Omental fat pad (tissue), 3 donors: ENCODE measurements at regions not wholly inside any gene's neighbourhood (a gene's known extent, or its start where the extent isn't known, plus 50 kb on each side); places are given as distances from the start of the nearest gene placed in this dataset.

Experiments used
- ATAC-seq: fragments of 150-250 bp; one replicate; pipeline ENCODE4 v1.9.1; 2016; ENCODE audit warnings: mild to moderate bottlenecking, moderate library complexity; ENCODE audit not compliant: low FRiP score
- DNase-seq: peaks from one replicate; pipeline ENCODE4 v3.0.0-alpha.2; 2019; ENCODE audit warnings: low spot score
- CTCF ChIP-seq, 3 donors: fragments of 450-650 bp; IDR thresholded peaks; one replicate each; pipeline ENCODE4 v1.5.1; 2016 to 2017; ENCODE audit warnings: antibody characterized with exemption in 3 of 3, mild to moderate bottlenecking in 3 of 3, moderate library complexity in 2 of 3

- ATAC-seq = no peak
- TF ChIP-seq CTCF (IDR thresholded peaks at IDR 0.05) = no peak
- no peak for DNase-seq
Observed at GRCh38 chr5:2307631-2308030, 424.9 kb upstream of the IRX4 start.

- DNase-seq (no peak), ATAC-seq (no peak)
- TF ChIP-seq CTCF (IDR thresholded peaks at IDR 0.05) = no peak
Observed at GRCh38 chr5:2306711-2307110, 424.0 kb upstream of the IRX4 start.

- no peak for TF ChIP-seq CTCF (IDR thresholded peaks at IDR 0.05)
- ATAC-seq = no peak
Observed at GRCh38 chr5:2303431-2304100, 420.8 kb upstream of the IRX4 start.

GRCh38 chr5:2302169-2302568 is 419.4 kb upstream of the IRX4 start:
- no peak for ATAC-seq
- TF ChIP-seq CTCF (IDR thresholded peaks at IDR 0.05) = no peak
- no peak for DNase-seq

More at GRCh38 chr5:2303431-2304100, 420.8 kb upstream of the IRX4 start:
- DNase-seq = no peak

GRCh38 chr5:2300861-2301574 is 418.3 kb upstream of the IRX4 start:
- TF ChIP-seq CTCF (IDR thresholded peaks at IDR 0.05) = no peak
- DNase-seq (no peak), ATAC-seq (no peak)

GRCh38 chr5:2300421-2300820 is 417.7 kb upstream of the IRX4 start:
- TF ChIP-seq CTCF (IDR thresholded peaks at IDR 0.05) = no peak
- ATAC-seq (no peak), DNase-seq (no peak)
